ENCODE measurements at regions not wholly inside any gene's neighbourhood (a gene's known extent, or its start where the extent isn't known, plus 50 kb on each side); places are given as distances from the start of the nearest gene placed in this dataset.
"Not testable (repeated sequence)": the region's sequence is repeated elsewhere in the genome, so short reads cannot be mapped to it uniquely, and the experiment has no call there.

DNA sequence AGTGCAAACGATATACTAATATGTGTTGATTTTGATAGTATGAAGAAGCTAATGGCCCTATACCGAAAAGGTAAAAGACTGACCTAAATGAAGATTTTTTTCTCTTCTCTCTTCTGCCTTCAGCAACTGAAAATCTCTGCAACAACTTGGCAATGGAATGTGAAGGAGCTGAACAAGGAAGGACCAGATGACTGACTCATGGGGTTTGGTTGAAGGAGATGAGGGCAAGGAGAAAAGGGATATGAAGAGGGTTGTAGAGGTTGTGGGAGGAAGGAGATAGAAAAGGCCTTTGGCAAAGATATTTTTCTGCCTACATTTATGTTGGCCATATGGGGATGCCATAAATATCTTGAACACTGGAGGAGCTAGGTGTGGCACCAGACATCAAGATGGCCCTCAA is 129.7 kb upstream of the CHD1 start:
- H3F3A ChIP-seq (ENCODE audit: low read length, unreplicated experiment): no peaks in the 10 kb centered on the region
- ATAC-seq: no peak
- no peak overlapping the region for H3K4me3 ChIP-seq (ENCODE audit: low read length)
- BruUV-seq (replicated peaks): no TSS peak
- no peak overlapping the region for H2AFZ ChIP-seq (ENCODE audit: low read length)
- POLR2A ChIA-PET (ENCODE audit: unreplicated experiment): interaction anchor here (0.6 to 0.7 kb wide), 2 partner anchors 129 to 270 kb away, joined by 3 to 4 read pairs; no protein-coding TSS in a partner anchor
- peaks cover 20% of the 10 kb centered on the region for H3K4me1 ChIP-seq (ENCODE audit: insufficient read depth, low read length)
- CTCF ChIA-PET: interaction anchor here (0.6 to 1.1 kb wide), 3 partner anchors 130 to 158 kb away, joined by 3 to 9 read pairs (median 5); partner anchors contain the start of gene CHD1
- no peak overlapping the region for H3K9ac ChIP-seq (ENCODE audit: low read length)
- intact Hi-C loops (cut with micrococcal nuclease): no loop called here
- no peaks in the 10 kb centered on the region for H3K36me3 ChIP-seq (ENCODE audit: low read depth, low read length)
- no peaks in the 10 kb centered on the region for H3K79me2 ChIP-seq (ENCODE audit: low read length)
- no peak overlapping the region for H3K4me2 ChIP-seq (ENCODE audit: low read length)
- H4K20me1 ChIP-seq (ENCODE audit: low read length): no peaks in the 10 kb centered on the region
- H3K9me2 ChIP-seq (replicated peaks; ENCODE audit: low read length): no peaks in the 10 kb centered on the region
- H3K27me3 ChIP-seq (ENCODE audit: low read length): no peaks in the 10 kb centered on the region
- TF ChIP-seq EZH2 (IDR thresholded peaks at IDR 0.05; ENCODE audit: low read length, unreplicated experiment) (no peak), EZH2phosphoT487 (IDR thresholded peaks at IDR 0.05; ENCODE audit: borderline replicate concordance, low read length) (no peak)
- TF ChIP-seq, protein P1, sequence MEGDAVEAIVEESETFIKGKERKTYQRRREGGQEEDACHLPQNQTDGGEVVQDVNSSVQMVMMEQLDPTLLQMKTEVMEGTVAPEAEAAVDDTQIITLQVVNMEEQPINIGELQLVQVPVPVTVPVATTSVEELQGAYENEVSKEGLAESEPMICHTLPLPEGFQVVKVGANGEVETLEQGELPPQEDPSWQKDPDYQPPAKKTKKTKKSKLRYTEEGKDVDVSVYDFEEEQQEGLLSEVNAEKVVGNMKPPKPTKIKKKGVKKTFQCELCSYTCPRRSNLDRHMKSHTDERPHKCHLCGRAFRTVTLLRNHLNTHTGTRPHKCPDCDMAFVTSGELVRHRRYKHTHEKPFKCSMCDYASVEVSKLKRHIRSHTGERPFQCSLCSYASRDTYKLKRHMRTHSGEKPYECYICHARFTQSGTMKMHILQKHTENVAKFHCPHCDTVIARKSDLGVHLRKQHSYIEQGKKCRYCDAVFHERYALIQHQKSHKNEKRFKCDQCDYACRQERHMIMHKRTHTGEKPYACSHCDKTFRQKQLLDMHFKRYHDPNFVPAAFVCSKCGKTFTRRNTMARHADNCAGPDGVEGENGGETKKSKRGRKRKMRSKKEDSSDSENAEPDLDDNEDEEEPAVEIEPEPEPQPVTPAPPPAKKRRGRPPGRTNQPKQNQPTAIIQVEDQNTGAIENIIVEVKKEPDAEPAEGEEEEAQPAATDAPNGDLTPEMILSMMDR (conservative IDR thresholded peaks at IDR 0.05; ENCODE audit: low read depth, low read length): no peak
- H3K9me3 ChIP-seq (ENCODE audit: low read length): no peaks in the 10 kb centered on the region
- no peak for DNase-seq
- H3K27ac ChIP-seq (ENCODE audit: low read length): no peak overlapping the region

DNA sequence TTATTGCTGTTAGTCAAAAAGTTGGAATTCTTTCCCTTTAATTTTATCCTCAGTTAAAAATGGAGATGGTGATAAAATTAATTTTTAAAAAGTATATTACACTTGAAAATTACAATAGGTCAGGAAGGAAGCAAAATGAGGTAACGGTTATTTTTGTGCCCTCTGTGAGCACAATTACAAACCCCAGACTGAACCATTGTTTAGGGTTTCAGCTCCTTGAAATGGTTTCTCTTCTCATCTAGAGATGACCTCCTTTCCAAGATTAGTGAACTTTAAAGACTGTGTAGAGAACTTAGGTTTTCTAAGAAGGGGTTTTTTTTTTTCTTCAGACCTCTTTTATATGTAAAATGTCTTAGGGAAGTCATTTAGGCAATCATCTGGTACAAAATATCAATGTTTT is 126.2 kb upstream of the CHD1 start:
- Histone ChIP-seq H3K27me3 (ENCODE audit: low read length) (no peaks in the 10 kb centered on the region), H3K4me1 (ENCODE audit: insufficient read depth, low read length) (peaks cover 3% of the 10 kb centered on the region; the same call in 1 of the 2 replicates), H3K27ac (ENCODE audit: low read length) (no peak overlapping the region), H3K79me2 (ENCODE audit: low read length) (no peaks in the 10 kb centered on the region), H3F3A (ENCODE audit: low read length, unreplicated experiment) (no peaks in the 10 kb centered on the region), H3K4me2 (ENCODE audit: low read length) (no peak overlapping the region), H3K9ac (ENCODE audit: low read length) (no peak overlapping the region), H4K20me1 (ENCODE audit: low read length) (no peaks in the 10 kb centered on the region), H3K9me3 (ENCODE audit: low read length) (no peaks in the 10 kb centered on the region), H3K4me3 (ENCODE audit: low read length) (no peak overlapping the region), H2AFZ (ENCODE audit: low read length) (0 out of 2 replicates have a peak overlapping the region, but pooled peaks have one; percentile 9), H3K36me3 (ENCODE audit: low read depth, low read length) (no peaks in the 10 kb centered on the region), H3K9me2 (replicated peaks; ENCODE audit: low read length) (no peaks in the 10 kb centered on the region)
- ATAC-seq (no peak), DNase-seq (no peak)
- ChIA-PET CTCF (no interaction called here), POLR2A (ENCODE audit: unreplicated experiment) (no interaction called here)
- TF ChIP-seq EZH2phosphoT487 (IDR thresholded peaks at IDR 0.05; ENCODE audit: borderline replicate concordance, low read length): no peak
- intact Hi-C loops (cut with micrococcal nuclease): no loop called here
- no TSS peak for BruUV-seq (replicated peaks)

DNA sequence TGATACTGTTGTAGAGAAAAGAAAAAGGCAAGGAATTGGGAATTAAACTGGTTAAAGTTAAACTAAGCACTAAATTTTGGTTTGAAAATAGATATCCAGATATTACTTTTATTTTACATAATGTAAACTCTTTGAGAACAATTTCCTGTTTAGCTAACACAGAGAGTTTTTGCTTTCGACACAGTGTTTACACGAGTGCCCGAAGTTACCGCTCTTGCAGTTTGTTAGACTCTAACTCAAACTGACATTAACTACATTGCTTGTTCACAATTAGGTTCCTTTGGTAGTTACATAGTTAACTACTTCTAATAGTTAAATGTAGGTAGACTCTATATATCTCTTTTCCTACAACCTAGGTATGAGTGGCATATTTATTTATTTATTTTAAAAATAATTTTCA is 117.1 kb upstream of the CHD1 start:
- no peak overlapping the region for H3K27ac ChIP-seq (ENCODE audit: low read length)
- ATAC-seq (peak; percentile 67), DNase-seq (no peak)
- no peaks in the 10 kb centered on the region for H3F3A ChIP-seq (ENCODE audit: low read length, unreplicated experiment)
- H3K9me2 ChIP-seq (replicated peaks; ENCODE audit: low read length): no peaks in the 10 kb centered on the region
- H2AFZ ChIP-seq (ENCODE audit: low read length): peak overlapping the region; percentile 51; the same call in 1 of the 2 replicates
- H3K9ac ChIP-seq (ENCODE audit: low read length): no peak overlapping the region
- H3K4me3 ChIP-seq (ENCODE audit: low read length): no peak overlapping the region
- peak overlapping the region; percentile 38 for H3K4me2 ChIP-seq (ENCODE audit: low read length)
- no peaks in the 10 kb centered on the region for H3K4me1 ChIP-seq (ENCODE audit: insufficient read depth, low read length)
- peaks cover 4% of the 10 kb centered on the region; the same call in 1 of the 2 replicates for H3K27me3 ChIP-seq (ENCODE audit: low read length)
- no peaks in the 10 kb centered on the region for H3K79me2 ChIP-seq (ENCODE audit: low read length)
- BruUV-seq (replicated peaks): no TSS peak
- no peaks in the 10 kb centered on the region for H3K36me3 ChIP-seq (ENCODE audit: low read depth, low read length)
- ChIA-PET CTCF (no interaction called here), POLR2A (ENCODE audit: unreplicated experiment) (no interaction called here)
- H4K20me1 ChIP-seq (ENCODE audit: low read length): no peaks in the 10 kb centered on the region
- no peaks in the 10 kb centered on the region for H3K9me3 ChIP-seq (ENCODE audit: low read length)
- intact Hi-C loops (cut with micrococcal nuclease): no loop called here
- TF ChIP-seq EZH2phosphoT487 (IDR thresholded peaks at IDR 0.05; ENCODE audit: borderline replicate concordance, low read length) (no peak), EZH2 (IDR thresholded peaks at IDR 0.05; ENCODE audit: low read length, unreplicated experiment) (no peak)
- TF ChIP-seq, protein P1 (conservative IDR thresholded peaks at IDR 0.05; ENCODE audit: low read depth, low read length): no peak

DNA sequence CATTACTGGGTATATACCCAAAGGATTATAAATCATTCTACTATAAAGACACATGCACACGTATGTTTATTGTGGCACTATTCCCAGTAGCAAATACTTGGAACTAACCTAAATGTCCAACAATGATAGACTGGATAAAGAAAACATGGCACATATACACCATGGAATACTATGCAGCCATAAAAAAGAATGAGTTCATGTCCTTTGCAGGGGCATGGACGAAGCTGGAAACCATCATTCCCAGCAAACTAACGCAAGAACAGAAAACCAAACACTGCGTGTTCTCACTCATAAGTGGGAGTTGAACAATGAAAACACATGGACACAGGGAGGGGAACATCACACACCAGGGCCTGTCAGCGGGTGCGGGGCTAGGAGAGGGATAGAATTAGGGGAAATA is 114.5 kb upstream of the CHD1 start:
- POLR2A ChIA-PET (ENCODE audit: unreplicated experiment); H3K4me2 ChIP-seq (ENCODE audit: low read length); H3K27me3 ChIP-seq (ENCODE audit: low read length); intact Hi-C loops (cut with micrococcal nuclease); DNase-seq; H3K9ac ChIP-seq (ENCODE audit: low read length); H3K4me1 ChIP-seq (ENCODE audit: insufficient read depth, low read length); H3K4me3 ChIP-seq (ENCODE audit: low read length); CTCF ChIA-PET; BruUV-seq (replicated peaks); H3K36me3 ChIP-seq (ENCODE audit: low read depth, low read length); H3K9me2 ChIP-seq (replicated peaks; ENCODE audit: low read length); H3K27ac ChIP-seq (ENCODE audit: low read length); ATAC-seq; H2AFZ ChIP-seq (ENCODE audit: low read length); H4K20me1 ChIP-seq (ENCODE audit: low read length); H3K79me2 ChIP-seq (ENCODE audit: low read length); H3K9me3 ChIP-seq (ENCODE audit: low read length); H3F3A ChIP-seq (ENCODE audit: low read length, unreplicated experiment): not testable (repeated sequence)

Data from PC-3 (cell line).